B cell (primary cell): ENCODE measurements at regions not wholly inside any gene's neighbourhood (a gene's known extent, or its start where the extent isn't known, plus 50 kb on each side); places are given as distances from the start of the nearest gene placed in this dataset.

ENCODE experiments used
- ATAC-seq: fragments of 200-7000 bp; cut with Tn5 transposase; one replicate; pipeline ENCODE4 v1.10.0; 2021; ENCODE audit warnings: low read depth, mild to moderate bottlenecking, moderate number of reproducible peaks, moderate library complexity
- CTCF ChIA-PET: fragments of 350-600 bp; sonication (Branson Sonifier 250); formaldehyde crosslinking; loops from one replicate; lab custom pipeline; 2021; ENCODE audit warnings: antibody characterized with exemption, inconsistent platforms; lab: Charles Lee
- POLR2A ChIA-PET: fragments of 350-600 bp; sonication (Branson Sonifier 250); formaldehyde crosslinking; loops from one replicate; lab custom pipeline; 2021; ENCODE audit warnings: antibody characterized with exemption; lab: Charles Lee
- DNase-seq: peaks from one replicate; pipeline ENCODE4 v3.0.0; 2013
- H2AFZ ChIP-seq: 2 replicates; pipeline ENCODE4 v1.6.1; 2012; ENCODE audit warnings: mild to moderate bottlenecking, low read depth, low read length; ENCODE audit not compliant: insufficient read depth, poor library complexity, severe bottlenecking
- H3K27ac ChIP-seq, 2 donors: 1 replicate in 1 of 2; 2 replicates in 1 of 2; pipeline ENCODE4 v1.5.1; 2012 to 2013; ENCODE audit warnings: low read length in 2 of 2, mild to moderate bottlenecking in 2 of 2, moderate library complexity in 1 of 2
- H3K27me3 ChIP-seq, 4 experiments: fragments of 200-600 bp in 1 of 4; sonication (generic) in 1 of 4; replicated peaks in 1 of 4; 1 replicate in 2 of 4; 2 replicates in 2 of 4; pipeline versions ENCODE4 v1.6.1 to v1.7.0; 2013 to 2016; ENCODE audit warnings: low read length in 3 of 4, mild to moderate bottlenecking in 2 of 4, mixed read lengths in 1 of 4, moderate library complexity in 1 of 4; ENCODE audit not compliant: insufficient read depth in 4 of 4, control insufficient read depth in 3 of 4; ENCODE audit errors: control extremely low read depth in 1 of 4
- H3K36me3 ChIP-seq, 2 experiments: replicated peaks in 1 of 2; 1 replicate in 1 of 2; 2 replicates in 1 of 2; pipeline versions ENCODE4 v1.6.1 to v1.7.1; 2013; ENCODE audit warnings: low read length in 1 of 2; ENCODE audit not compliant: insufficient read depth in 2 of 2, control insufficient read depth in 1 of 2; ENCODE audit errors: control extremely low read depth in 1 of 2, extremely low read depth in 1 of 2
- H3K4me1 ChIP-seq, 2 donors: fragments of 200-600 bp in 1 of 2; sonication (generic) in 1 of 2; 1 replicate in 1 of 2; 2 replicates in 1 of 2; pipeline versions ENCODE4 v1.5.1 to v1.6.1; 2013 to 2017; ENCODE audit warnings: low read length in 2 of 2; ENCODE audit not compliant: control insufficient read depth in 2 of 2, insufficient read depth in 2 of 2
- H3K4me2 ChIP-seq: replicated peaks from 2 replicates; pipeline ENCODE3; 2012; ENCODE audit warnings: mild to moderate bottlenecking, low read depth, low read length; ENCODE audit not compliant: poor library complexity, severe bottlenecking
- H3K4me3 ChIP-seq, 5 experiments: fragments of 200-600 bp in 1 of 5; sonication (generic) in 1 of 5; 1 replicate in 3 of 5; 2 replicates in 2 of 5; pipeline versions ENCODE4 v1.5.1 to v1.7.0; 2011 to 2016; ENCODE audit warnings: low read length in 4 of 5, mild to moderate bottlenecking in 4 of 5, low read depth in 2 of 5, control low read depth in 1 of 5, moderate library complexity in 1 of 5; ENCODE audit not compliant: insufficient read depth in 1 of 5; ENCODE audit errors: control extremely low read depth in 1 of 5, extremely low read depth in 1 of 5
- H3K79me2 ChIP-seq: fragments of 200-600 bp; sonication (generic); one replicate; pipeline ENCODE4 v1.6.0; 2016; ENCODE audit warnings: low read length; ENCODE audit not compliant: control insufficient read depth, insufficient read depth
- H3K9ac ChIP-seq: fragments of 200-600 bp; sonication (generic); 2 replicates; pipeline ENCODE4 v1.6.1; 2017; ENCODE audit warnings: mild to moderate bottlenecking, low read length, moderate library complexity
- H3K9me3 ChIP-seq, 3 donors: one replicate each; pipeline versions ENCODE4 v1.6.1 to v1.7.1; 2013; ENCODE audit warnings: low read length in 2 of 3; ENCODE audit not compliant: control insufficient read depth in 2 of 3, insufficient read depth in 1 of 3; ENCODE audit errors: control extremely low read depth in 1 of 3
- H4K20me1 ChIP-seq: 2 replicates; pipeline ENCODE4 v1.6.0; 2012; ENCODE audit warnings: mild to moderate bottlenecking, low read length; ENCODE audit not compliant: insufficient read depth, control insufficient read depth, poor library complexity, severe bottlenecking
- H3K27ac Mint-ChIP-seq: one replicate; pipeline ENCODE4 v1.8.0; 2021; ENCODE audit warnings: mixed read lengths
- H3K27me3 Mint-ChIP-seq: one replicate; pipeline ENCODE4 v1.8.0; 2021; ENCODE audit warnings: mixed read lengths
- H3K4me1 Mint-ChIP-seq: one replicate; pipeline ENCODE4 v1.8.0; 2021; ENCODE audit warnings: mixed read lengths
- H3K4me3 Mint-ChIP-seq: one replicate; pipeline ENCODE4 v1.8.0; 2021; ENCODE audit warnings: mixed read lengths
- H3K9me3 Mint-ChIP-seq: one replicate; pipeline ENCODE4 v1.8.0; 2022; ENCODE audit warnings: mixed read lengths; ENCODE audit not compliant: insufficient read depth
- EZH2 ChIP-seq: IDR thresholded peaks from 2 replicates; pipeline ENCODE4 v1.6.1; 2012; ENCODE audit warnings: borderline replicate concordance, low read depth, mild to moderate bottlenecking, moderate library complexity, low read length; ENCODE audit not compliant: insufficient read depth, poor library complexity, severe bottlenecking
- WGBS: methylation state at CpG from one replicate; pipeline ENCODE4 v1.1.5; 2013; ENCODE audit warnings: missing lambda C conversion rate; ENCODE audit not compliant: insufficient coverage; 5-methylcytosine and 5-hydroxymethylcytosine counted together
- intact Hi-C: fragments of 100-400 bp; cut with micrococcal nuclease; formaldehyde crosslinking; loops from one replicate; pipeline ENCODE4 v1.10.0; 2022
- TF ChIP-seq, protein P1 (sequence below): fragments of 200-600 bp; IDR thresholded peaks from one replicate; pipeline ENCODE4 v1.8.0; 2022; ENCODE audit warnings: antibody characterized with exemption, mild to moderate bottlenecking

DNA sequence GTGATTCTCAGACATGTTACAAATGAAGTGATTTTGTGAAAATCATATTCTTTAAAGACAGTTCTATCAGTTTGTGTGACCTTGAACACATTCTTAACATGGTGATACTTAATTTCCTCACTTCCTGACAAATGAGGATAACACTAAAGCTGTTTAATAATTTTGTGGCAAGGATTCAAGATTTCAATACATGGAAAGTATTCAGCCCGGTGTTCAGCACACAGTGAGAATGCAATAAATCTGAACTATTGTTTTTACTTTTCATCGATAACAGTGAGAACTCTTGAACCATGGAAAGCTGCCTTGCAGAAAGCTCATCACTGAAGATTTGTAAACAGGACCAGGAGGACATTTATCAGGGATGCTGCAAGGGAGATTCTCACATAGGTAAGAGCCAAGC, 57.1 kb upstream of the C5orf46 start:
- Histone ChIP-seq H3K9ac (no peak overlapping the region), H3K4me1 (no peaks in the 10 kb centered on the region), H3K9me3 (no peaks in the 10 kb centered on the region), H3K79me2 (no peaks in the 10 kb centered on the region), H4K20me1 (no peaks in the 10 kb centered on the region), H2AFZ (no peak overlapping the region), H3K36me3 (no peaks in the 10 kb centered on the region), H3K4me2 (no peak overlapping the region), H3K4me3 (no peak overlapping the region), H3K27ac (no peak overlapping the region), H3K27me3 (no peaks in the 10 kb centered on the region)
- Mint-ChIP-seq H3K4me3 (no peak overlapping the region), H3K9me3 (no peaks in the 10 kb centered on the region), H3K27me3 (peaks cover 5% of the 10 kb centered on the region), H3K27ac (no peak overlapping the region), H3K4me1 (no peaks in the 10 kb centered on the region)
- intact Hi-C loops, result no loop called here
- ATAC-seq (no peak), DNase-seq (no peak)
- TF ChIP-seq EZH2, result no peak
- TF ChIP-seq, protein P1, sequence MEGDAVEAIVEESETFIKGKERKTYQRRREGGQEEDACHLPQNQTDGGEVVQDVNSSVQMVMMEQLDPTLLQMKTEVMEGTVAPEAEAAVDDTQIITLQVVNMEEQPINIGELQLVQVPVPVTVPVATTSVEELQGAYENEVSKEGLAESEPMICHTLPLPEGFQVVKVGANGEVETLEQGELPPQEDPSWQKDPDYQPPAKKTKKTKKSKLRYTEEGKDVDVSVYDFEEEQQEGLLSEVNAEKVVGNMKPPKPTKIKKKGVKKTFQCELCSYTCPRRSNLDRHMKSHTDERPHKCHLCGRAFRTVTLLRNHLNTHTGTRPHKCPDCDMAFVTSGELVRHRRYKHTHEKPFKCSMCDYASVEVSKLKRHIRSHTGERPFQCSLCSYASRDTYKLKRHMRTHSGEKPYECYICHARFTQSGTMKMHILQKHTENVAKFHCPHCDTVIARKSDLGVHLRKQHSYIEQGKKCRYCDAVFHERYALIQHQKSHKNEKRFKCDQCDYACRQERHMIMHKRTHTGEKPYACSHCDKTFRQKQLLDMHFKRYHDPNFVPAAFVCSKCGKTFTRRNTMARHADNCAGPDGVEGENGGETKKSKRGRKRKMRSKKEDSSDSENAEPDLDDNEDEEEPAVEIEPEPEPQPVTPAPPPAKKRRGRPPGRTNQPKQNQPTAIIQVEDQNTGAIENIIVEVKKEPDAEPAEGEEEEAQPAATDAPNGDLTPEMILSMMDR, result no peak
- 89% methylated on average over 2 of the region's 2 CpGs for WGBS
- ChIA-PET POLR2A (no interaction called here), CTCF (no interaction called here)

DNA sequence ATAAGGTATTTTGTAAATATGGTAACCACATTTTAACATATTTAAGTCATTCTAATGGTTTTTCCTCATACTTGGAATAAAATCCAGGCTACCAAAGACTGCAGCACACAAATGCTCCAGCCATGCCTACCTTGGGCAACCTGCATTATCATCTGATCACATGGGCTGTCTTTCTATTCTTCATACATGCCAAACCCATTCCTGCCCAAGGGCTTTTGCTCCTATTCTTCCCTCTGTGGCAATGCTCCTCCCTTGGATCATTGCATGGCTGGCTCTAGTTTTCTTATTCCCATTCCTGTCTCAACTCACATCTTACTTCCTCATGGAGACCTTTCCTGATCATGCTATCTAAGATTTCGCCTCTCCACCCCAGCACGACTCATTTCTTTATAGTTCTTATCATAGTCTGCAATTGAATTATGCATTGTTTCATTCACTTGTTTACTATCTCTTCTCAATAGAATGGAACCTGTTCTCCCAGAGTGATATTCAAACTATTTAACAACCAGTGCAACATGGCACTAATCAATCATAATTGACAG, 54.9 kb upstream of the C5orf46 start:
- no peaks in the 10 kb centered on the region for H3K9me3 Mint-ChIP-seq
- Histone ChIP-seq H3K9ac (no peak overlapping the region), H4K20me1 (no peaks in the 10 kb centered on the region), H3K9me3 (no peaks in the 10 kb centered on the region), H3K79me2 (no peaks in the 10 kb centered on the region), H2AFZ (no peak overlapping the region), H3K4me2 (no peak overlapping the region), H3K4me3 (no peak overlapping the region), H3K27me3 (no peaks in the 10 kb centered on the region), H3K36me3 (no peaks in the 10 kb centered on the region), H3K4me1 (no peaks in the 10 kb centered on the region), H3K27ac (no peak overlapping the region)
- TF ChIP-seq, protein P1, result no peak
- TF ChIP-seq EZH2, result no peak
- ATAC-seq, result no peak
- H3K27me3 Mint-ChIP-seq, result peaks cover 5% of the 10 kb centered on the region
- H3K4me3 Mint-ChIP-seq, result no peak overlapping the region
- ChIA-PET CTCF (no interaction called here), POLR2A (no interaction called here)
- WGBS, result no CpG with 5 or more reads among the region's 2 CpGs
- no peak for DNase-seq
- no peak overlapping the region for H3K27ac Mint-ChIP-seq
- intact Hi-C loops, result no loop called here
- no peaks in the 10 kb centered on the region for H3K4me1 Mint-ChIP-seq
